A549 (cell line): ENCODE measurements at regions not wholly inside any gene's neighbourhood (a gene's known extent, or its start where the extent isn't known, plus 50 kb on each side); places are given as distances from the start of the nearest gene placed in this dataset.
A peak's percentile ranks its signal among the peaks of the same experiment; 100 is the strongest.

Source experiments
- ATAC-seq, 2 experiments: fragments of 200-7000 bp in 1 of 2; fragments of >200 bp in 1 of 2; cut with Nextera tagmentation in 1 of 2; cut with Tn5 transposase in 1 of 2; 3 replicates each; pipeline versions ENCODE4 v1.8.0 to v1.9.1; 2018 to 2020; ENCODE audit warnings: mild to moderate bottlenecking in 1 of 2, moderate library complexity in 1 of 2
- CTCF ChIA-PET: fragments of 300-600 bp; sonication (Branson Sonifier 250); formaldehyde crosslinking; extraction: SDS; loops from one replicate; lab custom pipeline; 2021; ENCODE audit warnings: antibody characterized with exemption, inconsistent platforms; lab: Yijun Ruan, JAX
- POLR2A ChIA-PET: fragments of 350-600 bp; formaldehyde crosslinking; extraction: SDS; loops from one replicate; lab custom pipeline; 2021; ENCODE audit warnings: antibody characterized with exemption, inconsistent platforms; lab: Yijun Ruan, JAX
- DNase-seq, 2 experiments: peaks; one replicate each; pipeline versions ENCODE4 v3.0.0 to v3.0.0-alpha.2; 2011 to 2016; ENCODE audit warnings: low read depth in 1 of 2, low spot score in 1 of 2
- FAIRE-seq: peaks from 2 replicates; lab custom pipeline; 2011; peaks lifted over from hg19 to GRCh38; lab: Jason Lieb, UNC
- H3K27ac ChIP-seq, 2 experiments: fragments of >200 bp; sonication (Bioruptor Twin); formaldehyde crosslinking; 3 replicates each; pipeline ENCODE4 v1.5.1; 2016 to 2017
- H3K4me1 ChIP-seq: fragments of >200 bp; sonication (Bioruptor Twin); formaldehyde crosslinking; 3 replicates; pipeline ENCODE4 v1.6.1; 2016
- H3K4me2 ChIP-seq: fragments of >200 bp; sonication (Bioruptor Twin); formaldehyde crosslinking; 3 replicates; pipeline ENCODE4 v1.6.1; 2016
- H3K4me3 ChIP-seq: fragments of >200 bp; sonication (Bioruptor Twin); formaldehyde crosslinking; 3 replicates; pipeline ENCODE4 v1.5.1; 2016
- H3K9me3 ChIP-seq: fragments of >200 bp; sonication (Bioruptor Twin); formaldehyde crosslinking; 3 replicates; pipeline ENCODE4 v1.6.1; 2016
- BCL3 ChIP-seq: fragments of >200 bp; sonication (Bioruptor Twin); formaldehyde crosslinking; IDR thresholded peaks from 3 replicates; pipeline ENCODE4 v1.6.1; 2016
- BHLHE40 ChIP-seq: IDR thresholded peaks from 2 replicates; pipeline ENCODE4 v1.6.1; 2012; ENCODE audit warnings: low read depth, low read length, inconsistent platforms
- CHD4 ChIP-seq: fragments of 200-600 bp; sonication (generic); IDR thresholded peaks from 2 replicates; pipeline ENCODE4 v1.6.1; 2016; ENCODE audit warnings: antibody characterized with exemption, mild to moderate bottlenecking, borderline replicate concordance
- EHF ChIP-seq: fragments of 250-450 bp; sonication (Bioruptor Pico); IDR thresholded peaks from 2 replicates; pipeline ENCODE4 v1.5.0; 2020; ENCODE audit warnings: mild to moderate bottlenecking
- FOSB ChIP-seq: fragments of 250-450 bp; sonication (Bioruptor Pico); IDR thresholded peaks from 2 replicates; pipeline ENCODE4 v1.5.0; 2020; ENCODE audit warnings: mild to moderate bottlenecking, moderate library complexity
- GATA3 ChIP-seq: IDR thresholded peaks from 2 replicates; pipeline ENCODE4 v1.6.1; 2012; ENCODE audit warnings: borderline replicate concordance
- HEYL ChIP-seq: fragments of 250-450 bp; sonication (Bioruptor Pico); IDR thresholded peaks from 2 replicates; pipeline ENCODE4 v1.8.0; 2021; ENCODE audit warnings: mild to moderate bottlenecking, moderate library complexity
- HMGXB4 ChIP-seq: fragments of 250-450 bp; sonication (Bioruptor Pico); IDR thresholded peaks from 2 replicates; pipeline ENCODE4 v1.5.0; 2021; ENCODE audit warnings: mild to moderate bottlenecking, moderate library complexity, borderline replicate concordance
- JUN ChIP-seq, 2 experiments: fragments of >200 bp; sonication (Bioruptor Twin); formaldehyde crosslinking; IDR thresholded peaks; 2 replicates in 1 of 2; 3 replicates in 1 of 2; pipeline ENCODE4 v1.6.1; 2016 to 2017
- JUNB ChIP-seq: fragments of >200 bp; sonication (Bioruptor Twin); formaldehyde crosslinking; IDR thresholded peaks from 2 replicates; pipeline ENCODE4 v1.6.1; 2016
- KDM1A ChIP-seq: fragments of 200-600 bp; sonication (generic); IDR thresholded peaks from 2 replicates; pipeline ENCODE4 v1.6.1; 2016; ENCODE audit warnings: low read depth, mild to moderate bottlenecking
- MAX ChIP-seq: IDR thresholded peaks from 2 replicates; pipeline ENCODE4 v1.6.1; 2012
- MYC ChIP-seq: IDR thresholded peaks from 2 replicates; pipeline ENCODE4 v1.6.1; 2012; ENCODE audit warnings: mild to moderate bottlenecking, inconsistent platforms, low read length, improper control_type of control experiment, borderline replicate concordance
- NFE2L2 ChIP-seq: fragments of 150-350 bp; conservative IDR thresholded peaks from 2 replicates; pipeline ENCODE4 v1.6.1; 2014; ENCODE audit warnings: low read length
- PHF8 ChIP-seq: fragments of 200-600 bp; sonication (generic); IDR thresholded peaks from 2 replicates; pipeline ENCODE4 v1.6.1; 2016; ENCODE audit warnings: low read depth, mild to moderate bottlenecking, antibody characterized with exemption, moderate library complexity, borderline replicate concordance
- POLR2A ChIP-seq: IDR thresholded peaks from 2 replicates; pipeline ENCODE4 v1.6.1; 2012; ENCODE audit warnings: mild to moderate bottlenecking, low read length
- POLR2AphosphoS2 ChIP-seq: conservative IDR thresholded peaks from 2 replicates; pipeline ENCODE4 v1.6.1; 2012; ENCODE audit warnings: low read length, improper control_type of control experiment, inconsistent platforms
- RCOR1 ChIP-seq: fragments of 150-350 bp; IDR thresholded peaks from 2 replicates; pipeline ENCODE4 v1.6.1; 2014; ENCODE audit warnings: antibody characterized with exemption, low read length, low read depth
- REST ChIP-seq: fragments of 200-600 bp; sonication (generic); IDR thresholded peaks from 2 replicates; pipeline ENCODE4 v1.6.1; 2016; ENCODE audit warnings: antibody characterized with exemption, mild to moderate bottlenecking, moderate library complexity
- ZC3H11A ChIP-seq: fragments of 450-650 bp; IDR thresholded peaks from 2 replicates; pipeline ENCODE4 v1.6.1; 2014; ENCODE audit warnings: antibody characterized with exemption, mild to moderate bottlenecking
- ZFP36 ChIP-seq: fragments of 450-650 bp; IDR thresholded peaks from 2 replicates; pipeline ENCODE4 v1.6.1; 2014; ENCODE audit warnings: borderline replicate concordance; ENCODE audit not compliant: partially characterized antibody
- WGBS: methylation state at CpG from one replicate; pipeline ENCODE4 v1.1.6; 2017; ENCODE audit errors: missing lambda C conversion rate; 5-methylcytosine and 5-hydroxymethylcytosine counted together

GRCh38 chr1:84077476-84078107 is 66.5 kb upstream of the PRKACB start:
- peak overlapping the region; percentile 95 for H3K4me3 ChIP-seq
- DNase-seq: peak; percentile 64 to 76
- peak; percentile 71 for TF ChIP-seq MAX
- TF ChIP-seq JUN (IDR thresholded peaks at IDR 0.05): peak in 1 of 2 experiments; percentile 58; a peak in 1 of 5 replicates
- TF ChIP-seq EHF (CRISPR knock-in tag): no peak
- TF ChIP-seq PHF8: peak; percentile 80
- TF ChIP-seq KDM1A: no peak
- TF ChIP-seq BCL3: 0 out of 3 replicates have a peak, but pooled peaks have one; percentile 66
- peak; percentile 62 for TF ChIP-seq POLR2A
- POLR2A ChIA-PET: interaction anchor here (0.7 to 1.5 kb wide), 5 partner anchors 10 to 429 kb away, joined by 3 to 5 read pairs (median 3); partner anchors contain the start of genes GNG5, SPATA1 and TTLL7
- peak overlapping the region; percentile 92 for H3K4me2 ChIP-seq
- peak overlapping the region; percentile 93 to 99 for H3K27ac ChIP-seq
- 0% methylated on average over 5 of the region's 71 CpGs for WGBS
- H3K4me1 ChIP-seq: peaks cover 11% of the 10 kb centered on the region; the same call in 2 of the 3 replicates
- H3K9me3 ChIP-seq: no peaks in the 10 kb centered on the region
- FAIRE-seq: no peak
- CTCF ChIA-PET: interaction anchor here (0.5 to 1.0 kb wide), 3 partner anchors 13 to 312 kb away, joined by 3 to 6 read pairs (median 3); no protein-coding TSS in a partner anchor
- peak; percentile 92 to 95 for ATAC-seq

- H3K9me3 ChIP-seq: peaks cover 6% of the 10 kb centered on the region; the same call in 2 of the 3 replicates
- H3K4me2 ChIP-seq: no peak overlapping the region
- POLR2A ChIA-PET: no interaction called here
- ATAC-seq (no peak), FAIRE-seq (no peak), DNase-seq (no peak)
- peaks cover 8% of the 10 kb centered on the region; the same call in 1 of the 3 replicates for H3K4me1 ChIP-seq
- CTCF ChIA-PET: no interaction called here
- no peak overlapping the region for H3K4me3 ChIP-seq
- no peak for TF ChIP-seq ZC3H11A
- no peak for TF ChIP-seq HEYL
- no peak for TF ChIP-seq NFE2L2
- no peak for TF ChIP-seq HMGXB4 (CRISPR knock-in tag)
- TF ChIP-seq BHLHE40: no peak
- TF ChIP-seq POLR2AphosphoS2: no peak
- no peak for TF ChIP-seq GATA3
- no peak for TF ChIP-seq CHD4
- no peak for TF ChIP-seq REST
- no peak for TF ChIP-seq MYC
- no peak for TF ChIP-seq RCOR1
- no peak for TF ChIP-seq FOSB
- TF ChIP-seq ZFP36: no peak
- TF ChIP-seq JUNB: no peak
- 50% methylated on average over 3 of the region's 3 CpGs for WGBS
- H3K27ac ChIP-seq: no peak overlapping the region
These were observed 70.8 kb upstream of the PRKACB start for GRCh38 chr1:84073266-84073665.
